GM12878 (cell line): ENCODE measurements at regions not wholly inside any gene's neighbourhood (a gene's known extent, or its start where the extent isn't known, plus 50 kb on each side); places are given as distances from the start of the nearest gene placed in this dataset.

Experiments
- ATAC-seq: fragments of 200-7000 bp; cut with Tn5 transposase; 3 replicates; pipeline ENCODE4 v1.9.1; 2020; ENCODE audit warnings: mild to moderate bottlenecking, moderate library complexity
- BruUV-seq: library from RNA; stranded (reverse); fragments of 400-500 nt; replicated peaks from 2 replicates; lab custom pipeline; 2021; lab: Mats Ljungman, UMichigan
- CTCF ChIA-PET: fragments of 300-600 bp; sonication (Branson Sonifier 250); formaldehyde crosslinking; extraction: SDS; loops from one replicate; lab custom pipeline; 2021; ENCODE audit warnings: inconsistent platforms; lab: Yijun Ruan, JAX
- POLR2A ChIA-PET: fragments of 350-600 bp; formaldehyde crosslinking; extraction: SDS; loops from one replicate; lab custom pipeline; 2021; ENCODE audit warnings: inconsistent platforms; lab: Charles Lee
- RAD21 ChIA-PET: fragments of 300-600 bp; sonication (Branson Sonifier 250); formaldehyde crosslinking; loops from one replicate; lab custom pipeline; 2023; ENCODE audit warnings: antibody characterized with exemption; ENCODE audit not compliant: unreplicated experiment; lab: Charles Lee
- SMC1A ChIA-PET: fragments of 300-600 bp; sonication (Branson Sonifier 250); formaldehyde crosslinking; loops from one replicate; lab custom pipeline; 2023; ENCODE audit not compliant: unreplicated experiment, uncharacterized antibody; lab: Charles Lee
- DNase-seq: peaks from one replicate; pipeline ENCODE4 v3.0.0-alpha.2; 2011; ENCODE audit warnings: low read depth, low spot score
- FAIRE-seq: peaks from 3 replicates; lab custom pipeline; 2011; peaks lifted over from hg19 to GRCh38; lab: Jason Lieb, UNC
- H2AFZ ChIP-seq: 2 replicates; pipeline ENCODE4 v1.6.0; 2011; ENCODE audit warnings: low read depth, low read length, control low read depth; ENCODE audit not compliant: control insufficient read depth
- H3K27ac ChIP-seq: 2 replicates; pipeline ENCODE4 v1.5.1; 2011; ENCODE audit warnings: control low read depth; ENCODE audit not compliant: control insufficient read depth, insufficient read depth
- H3K27me3 ChIP-seq, 2 experiments: replicated peaks in 1 of 2; 2 replicates each; pipeline versions ENCODE4 v1.6.0 to v1.6.1; 2011; ENCODE audit warnings: low read length in 1 of 2; ENCODE audit not compliant: control insufficient read depth in 2 of 2, insufficient read depth in 2 of 2
- H3K36me3 ChIP-seq, 2 experiments: 2 replicates each; pipeline ENCODE4 v1.5.1; 2011; ENCODE audit warnings: low read length in 1 of 2; ENCODE audit not compliant: control insufficient read depth in 2 of 2, insufficient read depth in 2 of 2
- H3K4me1 ChIP-seq: 2 replicates; pipeline ENCODE4 v1.6.1; 2011; ENCODE audit warnings: mild to moderate bottlenecking, low read length, moderate library complexity, mixed read lengths; ENCODE audit not compliant: control insufficient read depth, insufficient read depth
- H3K4me2 ChIP-seq: 2 replicates; pipeline ENCODE4 v1.6.0; 2011; ENCODE audit warnings: control low read depth; ENCODE audit not compliant: control insufficient read depth, insufficient read depth
- H3K4me3 ChIP-seq: fragments of 200-600 bp; sonication (generic); 2 replicates; pipeline ENCODE4 v1.5.1; 2016
- H3K79me2 ChIP-seq: 2 replicates; pipeline ENCODE4 v1.6.0; 2011; ENCODE audit warnings: low read length; ENCODE audit not compliant: control insufficient read depth, insufficient read depth
- H3K9ac ChIP-seq: 2 replicates; pipeline ENCODE4 v1.8.0; 2011; ENCODE audit warnings: low read length, control low read depth, mixed read lengths; ENCODE audit not compliant: control insufficient read depth, insufficient read depth
- H3K9me3 ChIP-seq: replicated peaks from 3 replicates; pipeline ENCODE4 v1.5.1; 2011; ENCODE audit warnings: mild to moderate bottlenecking, low read length; ENCODE audit not compliant: control insufficient read depth, insufficient read depth
- H4K20me1 ChIP-seq: 2 replicates; pipeline ENCODE4 v1.6.0; 2011; ENCODE audit not compliant: control insufficient read depth, insufficient read depth
- CEBPB ChIP-seq, 2 experiments: fragments of 150-350 bp in 1 of 2; IDR thresholded peaks; 2 replicates each; pipeline ENCODE4 v1.6.1; 2012 to 2014; ENCODE audit warnings: low read depth in 2 of 2, low read length in 2 of 2, borderline replicate concordance in 1 of 2, inconsistent platforms in 1 of 2
- HSF1 ChIP-seq: fragments of 150-350 bp; IDR thresholded peaks from 2 replicates; pipeline ENCODE4 v1.6.1; 2014; ENCODE audit warnings: mild to moderate bottlenecking, low read depth, low read length
- KLF5 ChIP-seq: fragments of 450-650 bp; IDR thresholded peaks from 2 replicates; pipeline ENCODE4 v1.6.1; 2014; ENCODE audit warnings: mild to moderate bottlenecking; ENCODE audit not compliant: partially characterized antibody
- MTA2 ChIP-seq: fragments of 450-650 bp; IDR thresholded peaks from 2 replicates; pipeline ENCODE4 v1.6.1; 2016; ENCODE audit warnings: low read depth, mild to moderate bottlenecking, moderate library complexity
- NFYB ChIP-seq: IDR thresholded peaks from 2 replicates; pipeline ENCODE4 v1.6.1; 2011; ENCODE audit warnings: low read depth, mild to moderate bottlenecking, low read length, improper control_type of control experiment, moderate library complexity; ENCODE audit not compliant: insufficient read depth
- POLR2AphosphoS5 ChIP-seq: IDR thresholded peaks from 2 replicates; pipeline ENCODE4 v1.6.1; 2011; ENCODE audit warnings: mild to moderate bottlenecking, low read length, inconsistent platforms
- RCOR1 ChIP-seq: conservative IDR thresholded peaks from 2 replicates; pipeline ENCODE4 v1.6.1; 2012; ENCODE audit warnings: low read depth, low read length, improper control_type of control experiment
- SPI1 ChIP-seq: IDR thresholded peaks from 2 replicates; pipeline ENCODE4 v1.6.1; 2011; ENCODE audit warnings: low read depth, mild to moderate bottlenecking, low read length, moderate library complexity, borderline replicate concordance; ENCODE audit not compliant: insufficient read depth
- ZBED1 ChIP-seq: IDR thresholded peaks from 2 replicates; pipeline ENCODE4 v1.6.1; 2016; ENCODE audit warnings: borderline replicate concordance
- ZNF207 ChIP-seq: fragments of 450-650 bp; IDR thresholded peaks from 2 replicates; pipeline ENCODE4 v1.6.1; 2014; ENCODE audit warnings: antibody characterized with exemption, mild to moderate bottlenecking, borderline replicate concordance
- ZNF274 ChIP-seq: IDR thresholded peaks from one replicate; pipeline ENCODE4 v1.8.0; 2011; ENCODE audit not compliant: insufficient read length, insufficient read depth
- ZNF592 ChIP-seq: fragments of 450-650 bp; IDR thresholded peaks from 2 replicates; pipeline ENCODE4 v1.6.1; 2017; ENCODE audit warnings: mild to moderate bottlenecking, moderate library complexity
- WGBS: methylation state at CpG from one replicate; pipeline ENCODE4 v1.1.6; 2016; ENCODE audit warnings: low lambda C conversion rate; ENCODE audit not compliant: insufficient replicate concordance, insufficient coverage; ENCODE audit errors: missing lambda C conversion rate; 5-methylcytosine and 5-hydroxymethylcytosine counted together
- in situ Hi-C: fragments of 300-500 bp; cut with MboI; formaldehyde crosslinking; loops from 9 replicates; pipeline ENCODE4 v1.14.3; 2018; ENCODE audit warnings: mixed read lengths
- intact Hi-C: fragments of 100-400 bp; cut with micrococcal nuclease; formaldehyde crosslinking; loops from one replicate; pipeline ENCODE4 v1.14.2; 2022; ENCODE audit not compliant: unreplicated experiment

- 94% methylated on average over 2 of the region's 2 CpGs for WGBS
- Histone ChIP-seq H3K36me3 (no peaks in the 10 kb centered on the region), H3K27ac (no peak overlapping the region), H4K20me1 (no peaks in the 10 kb centered on the region), H3K4me1 (no peaks in the 10 kb centered on the region), H3K79me2 (no peaks in the 10 kb centered on the region), H3K9ac (no peak overlapping the region), H3K4me2 (no peak overlapping the region), H3K4me3 (no peak overlapping the region), H3K27me3 (no peaks in the 10 kb centered on the region), H3K9me3 (no peaks in the 10 kb centered on the region), H2AFZ (no peak overlapping the region)
- POLR2A ChIA-PET = no interaction called here
- RAD21 ChIA-PET = no interaction called here
- no peak for TF ChIP-seq SPI1
- no peak for TF ChIP-seq ZNF207
- TF ChIP-seq CEBPB (IDR thresholded peaks at IDR 0.05; ENCODE audit: borderline replicate concordance in 1 of 2, low read depth in 2 of 2, low read length in 2 of 2) = no peak
- TF ChIP-seq HSF1 = no peak
- TF ChIP-seq MTA2 = no peak
- TF ChIP-seq KLF5 = no peak
- no peak for TF ChIP-seq RCOR1
- no peak for TF ChIP-seq POLR2AphosphoS5
- TF ChIP-seq ZNF274 = no peak
- TF ChIP-seq ZNF592 = no peak
- TF ChIP-seq NFYB = no peak
- TF ChIP-seq ZBED1 = no peak
- ATAC-seq (no peak; the same call in 2 of the 3 replicates), FAIRE-seq (no peak), DNase-seq (no peak)
- intact Hi-C loops (no loop called here), in situ Hi-C loops (no loop called here)
- CTCF ChIA-PET = no interaction called here
- BruUV-seq = no TSS peak
- SMC1A ChIA-PET = interaction anchor here (1.0 kb wide), 1 partner anchor 75 kb away, joined by 3 read pairs; no protein-coding TSS in a partner anchor
Observed at GRCh38 chr11:90701716-90702115, 478.9 kb upstream of the CHORDC1 start.
